DOHH2 (cell line): ENCODE measurements at regions not wholly inside any gene's neighbourhood (a gene's known extent, or its start where the extent isn't known, plus 50 kb on each side); places are given as distances from the start of the nearest gene placed in this dataset.

Experiments
- CTCF ChIP-seq: fragments of 200-600 bp; sonication (generic); IDR thresholded peaks from one replicate; pipeline ENCODE4 v1.5.1; 2014; ENCODE audit warnings: antibody characterized with exemption, mild to moderate bottlenecking, low read depth, low read length; ENCODE audit not compliant: poor library complexity, severe bottlenecking
- EZH2phosphoT487 ChIP-seq: fragments of 200-600 bp; sonication (generic); IDR thresholded peaks from 2 replicates; pipeline ENCODE4 v1.6.1; 2017; ENCODE audit warnings: borderline replicate concordance, mild to moderate bottlenecking, antibody characterized with exemption, low read length, moderate library complexity, mixed read lengths

GRCh38 chr9:19642256-19642655 lies 146.6 kb downstream of the SLC24A2 start:
- TF ChIP-seq EZH2phosphoT487 (no peak), CTCF (no peak)
